Smooth muscle cell (in vitro differentiated cells): ENCODE measurements at regions not wholly inside any gene's neighbourhood (a gene's known extent, or its start where the extent isn't known, plus 50 kb on each side); places are given as distances from the start of the nearest gene placed in this dataset.

Source experiments
- DNase-seq: peaks from one replicate; lab custom pipeline; 2025; ENCODE audit not compliant: unreplicated experiment; lab: John Stamatoyannopoulos, UW
- H2AFZ ChIP-seq: fragments of 200-600 bp; sonication (generic); 2 replicates; pipeline ENCODE4 v1.6.0; 2016; ENCODE audit warnings: antibody characterized with exemption, low read depth, mild to moderate bottlenecking
- H3F3A ChIP-seq: fragments of 200-600 bp; sonication (generic); 2 replicates; pipeline ENCODE4 v1.6.0; 2017; ENCODE audit warnings: antibody characterized with exemption, low read depth
- H3K27ac ChIP-seq: fragments of 200-600 bp; sonication (generic); 2 replicates; pipeline ENCODE4 v1.5.1; 2016; ENCODE audit warnings: low read depth, mild to moderate bottlenecking
- H3K27me3 ChIP-seq: fragments of 200-600 bp; sonication (generic); 2 replicates; pipeline ENCODE4 v1.6.1; 2016; ENCODE audit warnings: low read depth, mild to moderate bottlenecking
- H3K36me3 ChIP-seq: fragments of 200-600 bp; sonication (generic); 2 replicates; pipeline ENCODE4 v1.5.1; 2016; ENCODE audit warnings: low read depth
- H3K4me1 ChIP-seq: fragments of 200-600 bp; sonication (generic); 2 replicates; pipeline ENCODE4 v1.5.1; 2016; ENCODE audit warnings: low read depth
- H3K4me2 ChIP-seq: fragments of 200-600 bp; sonication (generic); 2 replicates; pipeline ENCODE4 v1.6.0; 2016; ENCODE audit warnings: mild to moderate bottlenecking
- H3K4me3 ChIP-seq: fragments of 200-600 bp; sonication (generic); 2 replicates; pipeline ENCODE4 v1.5.1; 2016; ENCODE audit warnings: mild to moderate bottlenecking
- H3K79me2 ChIP-seq: fragments of 200-600 bp; sonication (generic); 2 replicates; pipeline ENCODE4 v1.6.0; 2016; ENCODE audit warnings: low read depth, mild to moderate bottlenecking
- H3K9ac ChIP-seq: fragments of 200-600 bp; sonication (generic); 2 replicates; pipeline ENCODE4 v1.6.0; 2016; ENCODE audit warnings: low read depth
- H3K9me3 ChIP-seq: fragments of 200-600 bp; sonication (generic); replicated peaks from 2 replicates; pipeline ENCODE4 v1.5.1; 2016; ENCODE audit warnings: low read depth
- H4K20me1 ChIP-seq: fragments of 200-600 bp; sonication (generic); 2 replicates; pipeline ENCODE4 v1.6.0; 2016; ENCODE audit warnings: low read depth
- WGBS: methylation state at CpG from one replicate; pipeline ENCODE4 v1.1.7; 2016; ENCODE audit warnings: low lambda C conversion rate; 5-methylcytosine and 5-hydroxymethylcytosine counted together
- TF ChIP-seq, protein P1 (sequence below): fragments of 200-600 bp; sonication (generic); IDR thresholded peaks from 2 replicates; pipeline ENCODE4 v1.5.1; 2017; ENCODE audit warnings: borderline replicate concordance, mild to moderate bottlenecking, antibody characterized with exemption; ENCODE audit not compliant: insufficient read depth, poor library complexity, severe bottlenecking

GRCh38 chr1:224506141-224506814 lies 71.7 kb upstream of the WDR26 start:
- H3K4me1 ChIP-seq: peaks cover 33% of the 10 kb centered on the region
- H3K4me3 ChIP-seq: no peak overlapping the region

DNA sequence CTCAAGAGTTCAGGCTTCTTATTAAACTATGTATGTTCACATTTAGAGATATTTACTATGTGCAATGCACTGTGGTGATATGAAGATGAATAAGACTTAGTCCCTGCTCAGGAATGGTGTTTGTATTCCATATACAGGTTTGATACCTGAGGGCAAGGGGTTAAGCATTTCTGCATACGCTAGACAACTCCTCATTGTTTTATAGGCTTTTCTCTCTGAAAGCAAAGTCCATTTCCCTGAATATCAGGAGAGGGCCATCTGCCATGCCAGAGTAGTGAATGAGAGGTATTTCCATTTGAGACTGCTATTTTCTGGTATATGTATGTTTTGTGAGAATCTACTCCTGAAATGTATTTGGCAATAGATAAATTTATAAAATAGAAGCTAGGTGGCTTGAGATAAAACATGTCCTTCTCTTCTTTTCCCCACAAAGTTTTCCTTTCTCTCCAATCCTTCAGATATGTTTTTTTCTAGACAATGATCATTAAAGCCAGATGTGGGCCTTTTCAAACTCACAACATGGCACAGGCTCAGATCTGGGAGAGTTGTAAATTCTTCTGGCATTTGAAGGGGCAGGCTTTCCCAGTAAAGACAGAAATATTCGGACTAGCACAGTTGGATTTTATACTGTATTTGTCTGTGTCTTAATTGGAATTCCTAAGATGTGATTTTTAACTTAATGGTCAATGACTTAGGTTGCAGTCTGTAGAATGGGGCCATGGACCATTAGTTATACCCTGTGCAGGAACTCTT lies 73.3 kb upstream of the WDR26 start:
- no peak overlapping the region for H3K4me3 ChIP-seq
- no peaks in the 10 kb centered on the region for H3K79me2 ChIP-seq
- H2AFZ ChIP-seq: no peak overlapping the region
- no peaks in the 10 kb centered on the region for H3K27me3 ChIP-seq
- H3K9me3 ChIP-seq: no peaks in the 10 kb centered on the region
- DNase-seq: no peak
- no peak overlapping the region for H3K4me2 ChIP-seq
- H3K4me1 ChIP-seq: peaks cover 22% of the 10 kb centered on the region
- H3K27ac ChIP-seq: no peak overlapping the region
- TF ChIP-seq, protein P1, sequence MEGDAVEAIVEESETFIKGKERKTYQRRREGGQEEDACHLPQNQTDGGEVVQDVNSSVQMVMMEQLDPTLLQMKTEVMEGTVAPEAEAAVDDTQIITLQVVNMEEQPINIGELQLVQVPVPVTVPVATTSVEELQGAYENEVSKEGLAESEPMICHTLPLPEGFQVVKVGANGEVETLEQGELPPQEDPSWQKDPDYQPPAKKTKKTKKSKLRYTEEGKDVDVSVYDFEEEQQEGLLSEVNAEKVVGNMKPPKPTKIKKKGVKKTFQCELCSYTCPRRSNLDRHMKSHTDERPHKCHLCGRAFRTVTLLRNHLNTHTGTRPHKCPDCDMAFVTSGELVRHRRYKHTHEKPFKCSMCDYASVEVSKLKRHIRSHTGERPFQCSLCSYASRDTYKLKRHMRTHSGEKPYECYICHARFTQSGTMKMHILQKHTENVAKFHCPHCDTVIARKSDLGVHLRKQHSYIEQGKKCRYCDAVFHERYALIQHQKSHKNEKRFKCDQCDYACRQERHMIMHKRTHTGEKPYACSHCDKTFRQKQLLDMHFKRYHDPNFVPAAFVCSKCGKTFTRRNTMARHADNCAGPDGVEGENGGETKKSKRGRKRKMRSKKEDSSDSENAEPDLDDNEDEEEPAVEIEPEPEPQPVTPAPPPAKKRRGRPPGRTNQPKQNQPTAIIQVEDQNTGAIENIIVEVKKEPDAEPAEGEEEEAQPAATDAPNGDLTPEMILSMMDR: no peak
- 48% methylated on average over 2 of the region's 2 CpGs for WGBS
- no peaks in the 10 kb centered on the region for H4K20me1 ChIP-seq
- H3F3A ChIP-seq: peaks cover 7% of the 10 kb centered on the region
- no peaks in the 10 kb centered on the region for H3K36me3 ChIP-seq
- H3K9ac ChIP-seq: no peak overlapping the region

More at GRCh38 chr1:224506141-224506814, 71.7 kb upstream of the WDR26 start:
- Histone ChIP-seq H3K4me2 (no peak overlapping the region), H3K9ac (no peak overlapping the region), H2AFZ (no peak overlapping the region), H3K36me3 (no peaks in the 10 kb centered on the region), H3K27me3 (no peaks in the 10 kb centered on the region), H3K79me2 (no peaks in the 10 kb centered on the region), H3K27ac (no peak overlapping the region), H4K20me1 (no peaks in the 10 kb centered on the region), H3F3A (peaks cover 14% of the 10 kb centered on the region), H3K9me3 (no peaks in the 10 kb centered on the region)
- TF ChIP-seq, protein P1: no peak
- 78% methylated on average over 18 of the region's 18 CpGs for WGBS
- no peak for DNase-seq

- WGBS: 60% methylated on average over 7 of the region's 7 CpGs
- Histone ChIP-seq H2AFZ (no peak overlapping the region), H3K79me2 (no peaks in the 10 kb centered on the region)
These were observed 75.3 kb upstream of the WDR26 start for GRCh38 chr1:224509907-224510306.

More at GRCh38 chr1:224509907-224510306, 75.3 kb upstream of the WDR26 start:
- Histone ChIP-seq H3F3A (no peaks in the 10 kb centered on the region), H3K4me2 (peak overlapping the region; percentile 61), H3K9ac (no peak overlapping the region), H4K20me1 (no peaks in the 10 kb centered on the region), H3K4me3 (no peak overlapping the region), H3K36me3 (no peaks in the 10 kb centered on the region), H3K4me1 (peaks cover 10% of the 10 kb centered on the region), H3K27me3 (no peaks in the 10 kb centered on the region), H3K9me3 (no peaks in the 10 kb centered on the region), H3K27ac (no peak overlapping the region)
- TF ChIP-seq, protein P1: no peak
- no peak for DNase-seq
